Stimulated activated naive CD8-positive, alpha-beta T cell treated with anti-CD3 and anti-CD28 coated beads, Interleukin-15, amount 100 ng/mL, for 72 hours (primary cell): ENCODE measurements at regions not wholly inside any gene's neighbourhood (a gene's known extent, or its start where the extent isn't known, plus 50 kb on each side); places are given as distances from the start of the nearest gene placed in this dataset.

Experiments
- ATAC-seq: fragments of 150-1000 bp; cut with Tn5 transposase; 2 replicates; pipeline ENCODE4 v1.10.0; 2021; ENCODE audit warnings: mild to moderate bottlenecking, moderate library complexity
- DNase-seq, 2 donors: peaks; one replicate each; pipeline ENCODE4 v3.0.0; 2021 to 2022
- H3K27ac Mint-ChIP-seq, 2 donors: one replicate each; pipeline ENCODE4 v1.8.0; 2022; ENCODE audit warnings: mild to moderate bottlenecking in 2 of 2, mixed read lengths in 2 of 2, moderate library complexity in 2 of 2
- H3K27me3 Mint-ChIP-seq: one replicate; pipeline ENCODE4 v1.8.0; 2022; ENCODE audit warnings: mixed read lengths
- H3K4me1 Mint-ChIP-seq: one replicate; pipeline ENCODE4 v1.8.0; 2022; ENCODE audit warnings: mild to moderate bottlenecking, mixed read lengths
- H3K4me3 Mint-ChIP-seq, 2 donors: one replicate each; pipeline ENCODE4 v1.8.0; 2022; ENCODE audit warnings: mild to moderate bottlenecking in 2 of 2, mixed read lengths in 2 of 2, moderate library complexity in 1 of 2
- H3K9me3 Mint-ChIP-seq, 2 donors: one replicate each; pipeline ENCODE4 v1.8.0; 2022; ENCODE audit warnings: mixed read lengths in 2 of 2

DNA sequence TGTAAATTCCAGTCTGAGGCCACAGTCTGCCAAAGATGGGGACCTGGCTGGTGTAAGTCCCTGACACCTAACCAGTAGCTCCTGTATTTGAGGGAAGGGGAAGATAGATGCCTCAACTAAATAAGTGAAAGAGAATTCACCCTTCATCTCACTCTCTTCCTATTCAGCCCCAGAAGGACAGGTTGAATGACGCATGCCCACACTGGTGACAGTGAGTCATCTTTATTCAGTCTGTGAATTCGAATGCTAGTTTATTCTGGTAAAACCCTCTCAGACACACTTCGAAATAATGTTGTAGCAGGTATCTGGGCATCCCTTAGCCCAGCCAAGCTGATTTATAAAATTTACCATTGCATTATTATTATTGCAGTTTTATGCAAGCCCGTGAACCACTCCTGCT, 617.0 kb upstream of the PRMT6 start:
- Mint-ChIP-seq H3K27ac (no peak overlapping the region), H3K4me1 (no peaks in the 10 kb centered on the region), H3K9me3 (peaks cover 12 to 13% of the 10 kb centered on the region in 2 donors), H3K27me3 (no peaks in the 10 kb centered on the region), H3K4me3 (no peak overlapping the region)
- no peak for ATAC-seq
- DNase-seq = no peak

- Mint-ChIP-seq H3K27me3 (no peaks in the 10 kb centered on the region), H3K4me3 (no peak overlapping the region), H3K4me1 (no peaks in the 10 kb centered on the region), H3K9me3 (peaks cover 11 to 12% of the 10 kb centered on the region in 2 donors), H3K27ac (no peak overlapping the region)
- no peak for DNase-seq
- ATAC-seq = no peak
Observed at GRCh38 chr1:106447466-106447865, 609.0 kb upstream of the PRMT6 start.

- H3K4me3 Mint-ChIP-seq = no peak overlapping the region
- no peaks in the 10 kb centered on the region for H3K4me1 Mint-ChIP-seq
- no peak overlapping the region for H3K27ac Mint-ChIP-seq
- ATAC-seq = no peak
- H3K9me3 Mint-ChIP-seq = peaks cover 0 to 7% of the 10 kb centered on the region in 2 donors
- no peaks in the 10 kb centered on the region for H3K27me3 Mint-ChIP-seq
- DNase-seq = no peak
Observed at GRCh38 chr1:106456832-106457231, 599.6 kb upstream of the PRMT6 start.

- no peak overlapping the region for H3K4me3 Mint-ChIP-seq
- peaks cover 0 to 5% of the 10 kb centered on the region in 2 donors for H3K9me3 Mint-ChIP-seq
- H3K27ac Mint-ChIP-seq = no peak overlapping the region
- H3K4me1 Mint-ChIP-seq = no peaks in the 10 kb centered on the region
- no peaks in the 10 kb centered on the region for H3K27me3 Mint-ChIP-seq
- no peak for ATAC-seq
- no peak for DNase-seq
Observed at GRCh38 chr1:106457368-106457767, 599.1 kb upstream of the PRMT6 start.

DNA sequence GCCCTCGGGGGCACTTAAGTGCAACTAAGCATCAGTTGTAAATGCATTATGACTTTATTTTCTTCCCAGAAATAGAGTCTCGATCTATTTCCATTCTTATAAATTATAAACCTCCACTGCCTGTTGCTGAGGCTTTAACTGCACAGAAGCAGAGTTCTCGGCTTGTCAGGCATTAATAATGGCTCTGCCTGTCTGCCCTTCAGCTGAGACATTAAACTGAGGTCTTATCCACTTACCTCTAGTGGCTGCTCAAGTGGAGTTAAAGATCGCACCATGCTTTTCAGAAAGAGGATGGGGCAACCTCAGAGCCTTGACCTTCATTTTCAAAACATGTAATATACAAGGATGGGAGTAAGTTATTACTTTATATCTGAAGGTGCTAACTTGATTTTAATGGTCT, 597.6 kb upstream of the PRMT6 start:
- H3K27me3 Mint-ChIP-seq = no peaks in the 10 kb centered on the region
- no peak for DNase-seq
- no peak for ATAC-seq

DNA sequence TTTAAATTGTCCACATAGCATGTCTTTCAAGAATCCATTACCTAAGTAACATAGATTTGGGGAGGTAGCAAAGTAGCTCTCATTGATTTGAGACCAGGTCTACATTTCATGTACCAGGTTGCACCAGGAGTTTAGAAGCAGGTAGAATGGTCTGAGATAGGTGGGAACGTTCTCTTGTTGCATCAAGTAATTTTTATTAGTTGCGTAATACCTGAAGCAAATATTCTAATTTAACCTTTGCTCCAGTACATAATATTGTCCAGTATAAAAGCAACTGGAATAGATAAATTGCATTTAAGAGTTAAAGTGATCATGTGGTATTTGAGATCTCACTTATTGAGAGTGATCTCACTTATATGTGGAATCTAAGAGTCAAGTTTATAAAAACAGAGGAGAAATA, 597.1 kb upstream of the PRMT6 start:
- H3K4me3 Mint-ChIP-seq = no peak overlapping the region
- ATAC-seq (no peak), DNase-seq (no peak)
- H3K9me3 Mint-ChIP-seq = no peaks in the 10 kb centered on the region
- no peaks in the 10 kb centered on the region for H3K4me1 Mint-ChIP-seq
- H3K27me3 Mint-ChIP-seq = no peaks in the 10 kb centered on the region
- no peak overlapping the region for H3K27ac Mint-ChIP-seq

More for the DNA sequence above, 597.6 kb upstream of the PRMT6 start:
- Mint-ChIP-seq H3K9me3 (no peaks in the 10 kb centered on the region), H3K4me1 (no peaks in the 10 kb centered on the region), H3K27ac (no peak overlapping the region), H3K4me3 (no peak overlapping the region)

GRCh38 chr1:106465666-106466065, 590.8 kb upstream of the PRMT6 start:
- H3K27me3 Mint-ChIP-seq = no peaks in the 10 kb centered on the region
- ATAC-seq = no peak
- DNase-seq = no peak
- no peak overlapping the region for H3K4me3 Mint-ChIP-seq
- no peaks in the 10 kb centered on the region for H3K4me1 Mint-ChIP-seq
- no peak overlapping the region for H3K27ac Mint-ChIP-seq
- peaks cover 18 to 31% of the 10 kb centered on the region in 2 donors for H3K9me3 Mint-ChIP-seq

GRCh38 chr1:106480629-106481028, 575.8 kb upstream of the PRMT6 start:
- Mint-ChIP-seq H3K4me1 (no peaks in the 10 kb centered on the region), H3K4me3 (no peak overlapping the region), H3K9me3 (peaks cover 21 to 47% of the 10 kb centered on the region in 2 donors), H3K27me3 (no peaks in the 10 kb centered on the region), H3K27ac (no peak overlapping the region)
- no peak for DNase-seq
- ATAC-seq = no peak

- DNase-seq (no peak), ATAC-seq (no peak)
- H3K9me3 Mint-ChIP-seq = peaks cover 8 to 16% of the 10 kb centered on the region in 2 donors
- no peak overlapping the region for H3K27ac Mint-ChIP-seq
- no peaks in the 10 kb centered on the region for H3K27me3 Mint-ChIP-seq
- H3K4me3 Mint-ChIP-seq = no peak overlapping the region
- H3K4me1 Mint-ChIP-seq = no peaks in the 10 kb centered on the region
Observed at GRCh38 chr1:106492880-106493279, 563.6 kb upstream of the PRMT6 start.

GRCh38 chr1:106494646-106495045, 561.8 kb upstream of the PRMT6 start:
- H3K27me3 Mint-ChIP-seq = no peaks in the 10 kb centered on the region
- peaks cover 0 to 8% of the 10 kb centered on the region in 2 donors for H3K9me3 Mint-ChIP-seq
- no peak overlapping the region for H3K4me3 Mint-ChIP-seq
- H3K4me1 Mint-ChIP-seq = no peaks in the 10 kb centered on the region
- DNase-seq (no peak), ATAC-seq (no peak)
- no peak overlapping the region for H3K27ac Mint-ChIP-seq

GRCh38 chr1:106498238-106498637, 558.2 kb upstream of the PRMT6 start:
- H3K4me1 Mint-ChIP-seq = no peaks in the 10 kb centered on the region
- no peaks in the 10 kb centered on the region for H3K27me3 Mint-ChIP-seq
- no peak overlapping the region for H3K27ac Mint-ChIP-seq
- no peak overlapping the region for H3K4me3 Mint-ChIP-seq
- DNase-seq = no peak
- H3K9me3 Mint-ChIP-seq = peaks cover 5 to 12% of the 10 kb centered on the region in 2 donors
- ATAC-seq = no peak

DNA sequence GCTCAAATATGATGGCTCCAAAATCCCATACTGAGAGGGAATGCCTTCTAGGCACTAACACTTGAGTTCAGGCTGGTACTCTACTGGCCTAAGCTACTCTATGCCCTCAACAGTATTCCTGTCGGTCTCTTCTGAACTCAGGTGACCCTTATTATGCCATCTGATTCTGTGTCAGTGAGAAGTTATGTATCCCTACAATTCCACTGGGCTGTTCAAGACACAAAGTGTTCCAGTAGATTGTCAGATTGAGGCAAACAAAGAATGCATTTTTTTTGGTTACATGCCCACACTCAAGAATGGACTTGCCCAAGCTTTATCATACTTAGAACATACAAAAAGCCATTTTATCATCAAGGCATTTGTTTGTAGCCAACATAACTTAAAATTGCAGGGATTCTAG, 553.8 kb upstream of the PRMT6 start:
- Mint-ChIP-seq H3K4me1 (no peaks in the 10 kb centered on the region), H3K27me3 (no peaks in the 10 kb centered on the region), H3K4me3 (no peak overlapping the region), H3K9me3 (peaks cover 5 to 7% of the 10 kb centered on the region in 2 donors), H3K27ac (no peak overlapping the region)
- ATAC-seq = no peak
- no peak for DNase-seq

GRCh38 chr1:106515375-106515774, 541.1 kb upstream of the PRMT6 start:
- Mint-ChIP-seq H3K9me3 (peaks cover 0 to 5% of the 10 kb centered on the region in 2 donors), H3K4me1 (no peaks in the 10 kb centered on the region), H3K4me3 (no peak overlapping the region), H3K27me3 (no peaks in the 10 kb centered on the region), H3K27ac (no peak overlapping the region)
- ATAC-seq (no peak), DNase-seq (no peak)

DNA sequence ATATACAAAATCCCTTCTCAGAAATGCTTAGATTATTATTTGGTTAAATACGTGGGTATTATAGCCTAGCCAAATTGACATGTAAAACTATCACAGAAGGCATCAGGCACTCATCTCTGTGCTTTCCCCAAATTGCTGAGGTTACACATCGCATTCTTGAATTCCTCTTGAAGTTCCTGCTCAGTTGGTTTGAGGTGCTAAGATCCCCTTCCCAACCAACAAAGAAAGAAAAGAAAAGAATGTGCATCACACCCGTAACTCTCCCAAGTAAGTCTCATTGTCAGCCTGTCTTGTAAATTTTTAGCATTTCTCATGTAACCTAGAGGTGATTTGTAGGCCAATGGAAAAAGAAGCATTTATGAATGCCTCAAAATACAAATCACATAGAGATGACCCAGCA, 539.2 kb upstream of the PRMT6 start:
- ATAC-seq (no peak), DNase-seq (no peak)
- Mint-ChIP-seq H3K9me3 (no peaks in the 10 kb centered on the region), H3K27me3 (no peaks in the 10 kb centered on the region), H3K4me1 (no peaks in the 10 kb centered on the region), H3K4me3 (no peak overlapping the region), H3K27ac (no peak overlapping the region)

GRCh38 chr1:106523497-106523896, 533.0 kb upstream of the PRMT6 start:
- Mint-ChIP-seq H3K4me1 (no peaks in the 10 kb centered on the region), H3K27me3 (no peaks in the 10 kb centered on the region), H3K27ac (no peak overlapping the region), H3K4me3 (no peak overlapping the region), H3K9me3 (peaks cover 0 to 15% of the 10 kb centered on the region in 2 donors)
- no peak for DNase-seq
- ATAC-seq = no peak

- no peaks in the 10 kb centered on the region for H3K4me1 Mint-ChIP-seq
- H3K27me3 Mint-ChIP-seq = no peaks in the 10 kb centered on the region
- H3K4me3 Mint-ChIP-seq = no peak overlapping the region
- no peak overlapping the region for H3K27ac Mint-ChIP-seq
- DNase-seq (no peak), ATAC-seq (no peak)
- peaks cover 2 to 18% of the 10 kb centered on the region in 2 donors for H3K9me3 Mint-ChIP-seq
Observed at GRCh38 chr1:106524631-106525030, 531.8 kb upstream of the PRMT6 start.

DNA sequence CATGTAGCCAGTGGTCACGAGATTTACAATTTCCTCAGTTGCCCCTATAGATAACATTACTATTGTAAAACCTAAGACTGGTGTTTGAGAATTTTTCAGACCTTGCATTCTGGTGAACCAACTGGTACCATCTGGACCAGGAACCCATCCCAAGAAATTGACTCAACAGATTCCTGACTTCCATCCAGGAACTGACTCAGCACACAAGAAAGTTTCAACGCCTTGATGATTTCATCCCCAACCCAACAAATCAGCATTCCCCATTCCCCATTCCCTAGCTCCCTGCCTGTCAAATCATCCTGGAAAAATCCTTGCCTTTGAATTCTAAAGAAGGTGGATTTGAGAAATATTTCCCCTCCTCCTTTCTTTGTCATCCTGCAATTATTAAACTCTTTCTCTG, 529.8 kb upstream of the PRMT6 start:
- DNase-seq (no peak), ATAC-seq (no peak)
- Mint-ChIP-seq H3K27me3 (no peaks in the 10 kb centered on the region), H3K4me3 (no peak overlapping the region), H3K4me1 (no peaks in the 10 kb centered on the region), H3K27ac (no peak overlapping the region), H3K9me3 (peaks cover 11 to 23% of the 10 kb centered on the region in 2 donors)
